GM23248 (cell line): ENCODE measurements at regions not wholly inside any gene's neighbourhood (a gene's known extent, or its start where the extent isn't known, plus 50 kb on each side); places are given as distances from the start of the nearest gene placed in this dataset.

ENCODE experiments used
- DNase-seq: peaks from one replicate; pipeline ENCODE4 v3.0.0-alpha.2; 2015
- H2AFZ ChIP-seq: fragments of 200-600 bp; sonication (generic); 2 replicates; pipeline ENCODE4 v1.6.1; 2016; ENCODE audit warnings: antibody characterized with exemption
- H3F3A ChIP-seq: fragments of 200-600 bp; sonication (generic); 2 replicates; pipeline ENCODE4 v1.6.1; 2016; ENCODE audit warnings: mild to moderate bottlenecking, antibody characterized with exemption, mixed run types; ENCODE audit not compliant: insufficient read depth
- H3K27ac ChIP-seq: fragments of 200-600 bp; sonication (generic); 2 replicates; pipeline ENCODE4 v1.5.1; 2016; ENCODE audit warnings: mild to moderate bottlenecking
- H3K27me3 ChIP-seq: fragments of 200-600 bp; sonication (generic); replicated peaks from 2 replicates; pipeline ENCODE4 v1.6.1; 2016; ENCODE audit warnings: mild to moderate bottlenecking; ENCODE audit not compliant: insufficient read depth
- H3K36me3 ChIP-seq: fragments of 200-600 bp; sonication (generic); 2 replicates; pipeline ENCODE4 v1.6.1; 2016; ENCODE audit warnings: low read depth, mild to moderate bottlenecking
- H3K4me1 ChIP-seq: fragments of 200-600 bp; sonication (generic); 2 replicates; pipeline ENCODE4 v1.6.1; 2016; ENCODE audit warnings: mild to moderate bottlenecking; ENCODE audit not compliant: insufficient read depth
- H3K4me2 ChIP-seq: fragments of 200-600 bp; sonication (generic); one replicate; pipeline ENCODE4 v1.6.1; 2016; ENCODE audit warnings: mild to moderate bottlenecking; ENCODE audit not compliant: unreplicated experiment
- H3K4me3 ChIP-seq: fragments of 200-600 bp; sonication (generic); 2 replicates; pipeline ENCODE4 v1.5.1; 2016; ENCODE audit warnings: mild to moderate bottlenecking
- H3K79me2 ChIP-seq: fragments of 200-600 bp; sonication (generic); 2 replicates; pipeline ENCODE4 v1.6.1; 2016; ENCODE audit warnings: mild to moderate bottlenecking; ENCODE audit not compliant: insufficient read depth
- H3K9ac ChIP-seq: fragments of 200-600 bp; sonication (generic); 2 replicates; pipeline ENCODE4 v1.6.1; 2016; ENCODE audit warnings: mild to moderate bottlenecking
- H3K9me2 ChIP-seq: fragments of 200-600 bp; sonication (generic); 2 replicates; pipeline ENCODE4 v1.6.1; 2016; ENCODE audit warnings: mixed run types, mild to moderate bottlenecking, moderate library complexity; ENCODE audit not compliant: insufficient read depth
- H3K9me3 ChIP-seq: fragments of 200-600 bp; sonication (generic); one replicate; pipeline ENCODE4 v1.6.1; 2017; ENCODE audit warnings: low read depth
- H4K20me1 ChIP-seq: fragments of 200-600 bp; sonication (generic); 2 replicates; pipeline ENCODE4 v1.6.0; 2016; ENCODE audit not compliant: insufficient read depth
- EZH2 ChIP-seq: fragments of 200-600 bp; sonication (generic); IDR thresholded peaks from 2 replicates; pipeline ENCODE4 v1.6.1; 2018; ENCODE audit warnings: antibody characterized with exemption, mild to moderate bottlenecking; ENCODE audit not compliant: insufficient read depth, poor library complexity, severe bottlenecking
- EZH2phosphoT487 ChIP-seq: fragments of 200-600 bp; sonication (generic); IDR thresholded peaks from 2 replicates; pipeline ENCODE4 v1.6.1; 2018; ENCODE audit warnings: antibody characterized with exemption, moderate library complexity, mild to moderate bottlenecking, low read depth; ENCODE audit not compliant: insufficient read depth
- WGBS, 2 experiments: methylation state at CpG; one replicate each; pipeline ENCODE4 v1.1.6; 2015 to 2017; ENCODE audit warnings: low lambda C conversion rate in 2 of 2, low coverage in 1 of 2; ENCODE audit errors: missing lambda C conversion rate in 2 of 2; 5-methylcytosine and 5-hydroxymethylcytosine counted together
- in situ Hi-C: fragments of 300-500 bp; cut with MboI; formaldehyde crosslinking; loops from 2 replicates; pipeline ENCODE4 v1.15.0; 2020

- Histone ChIP-seq H2AFZ (no peak overlapping the region), H3K27ac (no peak overlapping the region), H3K27me3 (no peaks in the 10 kb centered on the region), H4K20me1 (no peaks in the 10 kb centered on the region), H3K9me3 (no peaks in the 10 kb centered on the region), H3K9ac (no peak overlapping the region), H3K9me2 (no peaks in the 10 kb centered on the region), H3F3A (no peaks in the 10 kb centered on the region), H3K4me2 (no peak overlapping the region), H3K79me2 (no peaks in the 10 kb centered on the region), H3K4me1 (no peaks in the 10 kb centered on the region), H3K36me3 (no peaks in the 10 kb centered on the region), H3K4me3 (no peak overlapping the region)
- in situ Hi-C loops, result no loop called here
- peak; percentile 27 for DNase-seq
- 97 to 100% methylated on average over 1 of the region's 1 CpG for WGBS, 2 experiments
- no peak for TF ChIP-seq EZH2phosphoT487
- no peak for TF ChIP-seq EZH2
These were observed 66.7 kb upstream of the SLC39A10 start for GRCh38 chr2:195590199-195590860.

GRCh38 chr2:195587966-195588365 is 69.1 kb upstream of the SLC39A10 start:
- no peak for DNase-seq
- in situ Hi-C loops, result no loop called here
- H3F3A ChIP-seq, result no peaks in the 10 kb centered on the region
- H3K9me3 ChIP-seq, result no peaks in the 10 kb centered on the region
- H3K9me2 ChIP-seq, result no peaks in the 10 kb centered on the region
- H3K4me3 ChIP-seq, result no peak overlapping the region
- WGBS, 2 experiments, result 74 to 77% methylated on average over 5 of the region's 5 CpGs
- no peaks in the 10 kb centered on the region for H3K4me1 ChIP-seq
- H3K27ac ChIP-seq, result no peak overlapping the region
- no peak overlapping the region for H3K9ac ChIP-seq
- no peaks in the 10 kb centered on the region for H4K20me1 ChIP-seq
- H3K36me3 ChIP-seq, result no peaks in the 10 kb centered on the region
- no peaks in the 10 kb centered on the region for H3K79me2 ChIP-seq
- H2AFZ ChIP-seq, result no peak overlapping the region
- no peaks in the 10 kb centered on the region for H3K27me3 ChIP-seq
- TF ChIP-seq EZH2, result no peak
- no peak for TF ChIP-seq EZH2phosphoT487
- H3K4me2 ChIP-seq, result no peak overlapping the region

- no peak for DNase-seq
- Histone ChIP-seq H3K27ac (no peak overlapping the region), H4K20me1 (no peaks in the 10 kb centered on the region), H3K4me1 (no peaks in the 10 kb centered on the region), H3K27me3 (no peaks in the 10 kb centered on the region), H3K4me3 (no peak overlapping the region), H2AFZ (no peak overlapping the region), H3K9ac (no peak overlapping the region), H3K9me2 (no peaks in the 10 kb centered on the region), H3K79me2 (no peaks in the 10 kb centered on the region), H3K36me3 (no peaks in the 10 kb centered on the region), H3K4me2 (no peak overlapping the region), H3K9me3 (no peaks in the 10 kb centered on the region), H3F3A (no peaks in the 10 kb centered on the region)
- in situ Hi-C loops, result no loop called here
- TF ChIP-seq EZH2phosphoT487 (no peak), EZH2 (no peak)
- 33 to 62% methylated on average over 1 of the region's 1 CpG for WGBS, 2 experiments
These were observed 70.8 kb upstream of the SLC39A10 start for GRCh38 chr2:195586062-195586714.

GRCh38 chr2:195582188-195582587 is 74.8 kb upstream of the SLC39A10 start:
- Histone ChIP-seq H3K9me3 (no peaks in the 10 kb centered on the region), H3K9ac (no peak overlapping the region), H3K36me3 (no peaks in the 10 kb centered on the region), H3K4me1 (0 out of 2 replicates have a peak, but pooled peaks cover under 1% of the 10 kb centered on the region), H3K27ac (no peak overlapping the region), H2AFZ (no peak overlapping the region), H3K4me2 (no peak overlapping the region), H3K79me2 (no peaks in the 10 kb centered on the region), H3F3A (no peaks in the 10 kb centered on the region), H3K9me2 (no peaks in the 10 kb centered on the region), H3K4me3 (no peak overlapping the region), H3K27me3 (no peaks in the 10 kb centered on the region), H4K20me1 (no peaks in the 10 kb centered on the region)
- TF ChIP-seq EZH2phosphoT487 (no peak), EZH2 (no peak)
- 96 to 100% methylated on average over 1 of the region's 1 CpG for WGBS, 2 experiments
- DNase-seq, result no peak
- in situ Hi-C loops, result no loop called here
